Ovary (tissue), 7 donors: ENCODE measurements at regions not wholly inside any gene's neighbourhood (a gene's known extent, or its start where the extent isn't known, plus 50 kb on each side); places are given as distances from the start of the nearest gene placed in this dataset.

Experiments
- DNase-seq, 5 donors: peaks; one replicate each; pipeline ENCODE4 v3.0.0-alpha.2; 2019 to 2020
- H3K27ac ChIP-seq, 2 donors: fragments of 200-600 bp; one replicate each; pipeline versions ENCODE4 v1.5.1 to v1.8.0; 2019 to 2022
- H3K27me3 ChIP-seq: fragments of 200-600 bp; one replicate; pipeline ENCODE4 v1.8.0; 2022
- H3K36me3 ChIP-seq: fragments of 200-600 bp; sonication (generic); one replicate; pipeline ENCODE4 v1.5.1; 2019
- H3K4me1 ChIP-seq: one replicate; pipeline ENCODE4 v1.8.1; 2013; ENCODE audit warnings: mild to moderate bottlenecking, moderate library complexity; ENCODE audit not compliant: insufficient read depth
- H3K4me3 ChIP-seq: fragments of 200-600 bp; sonication (generic); one replicate; pipeline ENCODE4 v1.5.1; 2017
- H3K9me3 ChIP-seq, 2 donors: fragments of 200-600 bp in 1 of 2; sonication (generic) in 1 of 2; one replicate each; pipeline versions ENCODE4 v1.5.1 to v1.8.1; 2013 to 2019; ENCODE audit warnings: mild to moderate bottlenecking in 1 of 2, moderate library complexity in 1 of 2
- CTCF ChIP-seq, 3 donors: fragments of 450-650 bp in 2 of 3; fragments of 200-600 bp in 1 of 3; IDR thresholded peaks; one replicate each; pipeline versions ENCODE4 v1.5.1 to v1.8.0; 2016 to 2022; ENCODE audit warnings: antibody characterized with exemption in 3 of 3, mild to moderate bottlenecking in 1 of 3
- EP300 ChIP-seq: sonication (generic); formaldehyde crosslinking; IDR thresholded peaks from one replicate; pipeline ENCODE4 v1.6.1; 2017; ENCODE audit warnings: antibody characterized with exemption
- POLR2A ChIP-seq: fragments of 450-650 bp; IDR thresholded peaks from one replicate; pipeline ENCODE4 v1.6.1; 2017; ENCODE audit warnings: antibody characterized with exemption, mild to moderate bottlenecking, moderate library complexity
- WGBS, 3 donors: extraction: QIAGEN DNeasy Blood & Tissue Kit in 1 of 3; methylation state at CpG; one replicate each; pipeline versions ENCODE4 v1.1.5 to v1.1.7; 2013 to 2017; 5-methylcytosine and 5-hydroxymethylcytosine counted together
- intact Hi-C, 4 donors: fragments of 100-400 bp; cut with DNase I; formaldehyde crosslinking; loops; one replicate each; pipeline versions ENCODE4 v1.11.0 to v1.15.1; 2022 to 2023
- donor health status: DM: no; HTN: no; CAD: no; lungs with moderate emphysema.
- donor health status: DM: no; HTN: no; CAD: no.
- donor health status: Bipolar disorder and iron deficiency.
- donor health status: DM: no; HTN: no; CAD: no.
- donor health status: DM: yes; HTN: yes; CAD: no.

- no peak overlapping the region for H3K4me3 ChIP-seq
- no peak overlapping the region for H3K27ac ChIP-seq
- H3K27me3 ChIP-seq, result no peaks in the 10 kb centered on the region
- H3K9me3 ChIP-seq, result no peaks in the 10 kb centered on the region
- H3K36me3 ChIP-seq, result no peaks in the 10 kb centered on the region
- DNase-seq, result no peak
- intact Hi-C loops, result no loop called here
- no peak for TF ChIP-seq POLR2A
- TF ChIP-seq EP300, result no peak
- TF ChIP-seq CTCF (IDR thresholded peaks at IDR 0.05), result no peak
- WGBS, 3 donors, result 72 to 83% (median 76%) methylated on average over 1 of the region's 1 CpG
- H3K4me1 ChIP-seq, result no peaks in the 10 kb centered on the region
Measured at GRCh38 chr4:82235346-82235745, 138.4 kb downstream of the HNRNPD start.

- H3K27ac ChIP-seq, result no peak overlapping the region
- no peaks in the 10 kb centered on the region for H3K36me3 ChIP-seq
- no peak overlapping the region for H3K4me3 ChIP-seq
- H3K27me3 ChIP-seq, result no peaks in the 10 kb centered on the region
- intact Hi-C loops, result no loop called here
- WGBS, 3 donors, result 56 to 73% (median 63%) methylated on average over 1 of the region's 1 CpG
- no peaks in the 10 kb centered on the region for H3K4me1 ChIP-seq
- TF ChIP-seq POLR2A, result no peak
- no peak for DNase-seq
- no peaks in the 10 kb centered on the region for H3K9me3 ChIP-seq
Measured at GRCh38 chr4:82232891-82233290, 140.9 kb downstream of the HNRNPD start.

GRCh38 chr4:82231806-82232205, 142.0 kb downstream of the HNRNPD start:
- H3K4me3 ChIP-seq, result no peak overlapping the region

GRCh38 chr4:82230306-82230705, 143.5 kb downstream of the HNRNPD start:
- H3K9me3 ChIP-seq, result no peaks in the 10 kb centered on the region
- H3K36me3 ChIP-seq, result no peaks in the 10 kb centered on the region
- no peak overlapping the region for H3K4me3 ChIP-seq
- no peak overlapping the region for H3K27ac ChIP-seq
- H3K4me1 ChIP-seq, result no peaks in the 10 kb centered on the region
- intact Hi-C loops, result no loop called here
- no peaks in the 10 kb centered on the region for H3K27me3 ChIP-seq
- TF ChIP-seq POLR2A, result no peak
- no peak for TF ChIP-seq CTCF (IDR thresholded peaks at IDR 0.05)
- TF ChIP-seq EP300, result no peak
- no peak for DNase-seq
- WGBS, 3 donors, result 86 to 91% (median 86%) methylated on average over 4 of the region's 4 CpGs

More at GRCh38 chr4:82231806-82232205, 142.0 kb downstream of the HNRNPD start:
- Histone ChIP-seq H3K27me3 (no peaks in the 10 kb centered on the region), H3K36me3 (no peaks in the 10 kb centered on the region), H3K9me3 (no peaks in the 10 kb centered on the region), H3K4me1 (no peaks in the 10 kb centered on the region), H3K27ac (no peak overlapping the region)
- no peak for TF ChIP-seq CTCF (IDR thresholded peaks at IDR 0.05)
- no peak for TF ChIP-seq EP300
- TF ChIP-seq POLR2A, result no peak
- DNase-seq, result no peak
- intact Hi-C loops, result no loop called here

GRCh38 chr4:82225030-82225429, 148.8 kb downstream of the HNRNPD start:
- WGBS, 3 donors, result 73 to 81% (median 77%) methylated on average over 2 of the region's 2 CpGs
- Histone ChIP-seq H3K4me3 (no peak overlapping the region), H3K27me3 (no peaks in the 10 kb centered on the region), H3K27ac (no peak overlapping the region), H3K9me3 (no peaks in the 10 kb centered on the region), H3K4me1 (no peaks in the 10 kb centered on the region), H3K36me3 (no peaks in the 10 kb centered on the region)
- no peak for TF ChIP-seq POLR2A
- no peak for TF ChIP-seq EP300
- TF ChIP-seq CTCF (IDR thresholded peaks at IDR 0.05), result no peak
- intact Hi-C loops, result no loop called here
- no peak for DNase-seq
